Activated effector memory CD4-positive, alpha-beta T cell treated with Interleukin-2 at 50 U/mL for 16 hours (primary cell): ENCODE measurements at regions not wholly inside any gene's neighbourhood (a gene's known extent, or its start where the extent isn't known, plus 50 kb on each side); places are given as distances from the start of the nearest gene placed in this dataset.

Experiments used
- DNase-seq: peaks from one replicate; pipeline ENCODE4 v3.0.0-alpha.2; 2020

- no peak for DNase-seq
Observed at GRCh38 chr12:92295523-92295922, 149.9 kb upstream of the BTG1 start.

- no peak for DNase-seq
Observed at GRCh38 chr12:92294676-92295440, 149.2 kb upstream of the BTG1 start.

GRCh38 chr12:92292016-92292415, 146.4 kb upstream of the BTG1 start:
- DNase-seq, result no peak

- DNase-seq, result no peak
Observed at GRCh38 chr12:92290886-92291285, 145.2 kb upstream of the BTG1 start.

- no peak for DNase-seq
Observed at GRCh38 chr12:92290350-92290695, 144.7 kb upstream of the BTG1 start.

- no peak for DNase-seq
Observed at GRCh38 chr12:92289629-92290349, 144.1 kb upstream of the BTG1 start.

- no peak for DNase-seq
Observed at GRCh38 chr12:92288561-92288960, 142.9 kb upstream of the BTG1 start.

GRCh38 chr12:92278378-92278828, 132.8 kb upstream of the BTG1 start:
- no peak for DNase-seq

GRCh38 chr12:92277795-92278194, 132.1 kb upstream of the BTG1 start:
- DNase-seq, result no peak

GRCh38 chr12:92276276-92276675, 130.6 kb upstream of the BTG1 start:
- no peak for DNase-seq

GRCh38 chr12:92275443-92276154, 130.0 kb upstream of the BTG1 start:
- DNase-seq, result no peak

GRCh38 chr12:92273076-92273475, 127.4 kb upstream of the BTG1 start:
- no peak for DNase-seq

GRCh38 chr12:92272061-92272964, 126.7 kb upstream of the BTG1 start:
- no peak for DNase-seq

GRCh38 chr12:92271341-92271740, 125.7 kb upstream of the BTG1 start:
- DNase-seq, result no peak

- no peak for DNase-seq
Observed at GRCh38 chr12:92270521-92270920, 124.9 kb upstream of the BTG1 start.

GRCh38 chr12:92268946-92269345, 123.3 kb upstream of the BTG1 start:
- no peak for DNase-seq

GRCh38 chr12:92261692-92262091, 116.0 kb upstream of the BTG1 start:
- no peak for DNase-seq

GRCh38 chr12:92261071-92261470, 115.4 kb upstream of the BTG1 start:
- no peak for DNase-seq

GRCh38 chr12:92259696-92260251, 114.1 kb upstream of the BTG1 start:
- no peak for DNase-seq

GRCh38 chr12:92259291-92259690, 113.6 kb upstream of the BTG1 start:
- no peak for DNase-seq

GRCh38 chr12:92257261-92257660, 111.6 kb upstream of the BTG1 start:
- no peak for DNase-seq

GRCh38 chr12:92255741-92256140, 110.1 kb upstream of the BTG1 start:
- no peak for DNase-seq
